ENCODE measurements at regions not wholly inside any gene's neighbourhood (a gene's known extent, or its start where the extent isn't known, plus 50 kb on each side); places are given as distances from the start of the nearest gene placed in this dataset.

- TF ChIP-seq POLR2A (IDR thresholded peaks at IDR 0.05; ENCODE audit: borderline replicate concordance, extremely low read depth, insufficient read depth, insufficient read length), result no peak
- no peak for TF ChIP-seq CTCF (IDR thresholded peaks at IDR 0.05 in 2 of 3, conservative IDR thresholded peaks at IDR 0.05 in 1 of 3; ENCODE audit: borderline replicate concordance in 1 of 3, insufficient read depth in 1 of 3, low read depth in 2 of 3, low read length in 2 of 3)
- no peak for TF ChIP-seq EZH2 (IDR thresholded peaks at IDR 0.05)
- TF ChIP-seq REST (IDR thresholded peaks at IDR 0.05; ENCODE audit: low read depth), result no peak
- TF ChIP-seq SIN3A (IDR thresholded peaks at IDR 0.05; ENCODE audit: low read depth), result no peak
- no peak for TF ChIP-seq TCF7L2 (IDR thresholded peaks at IDR 0.05; ENCODE audit: borderline replicate concordance, extremely low read depth, insufficient read depth, insufficient read length)
- no peak for TF ChIP-seq POLR2AphosphoS5 (IDR thresholded peaks at IDR 0.05; ENCODE audit: low read depth, low read length)
- TF ChIP-seq SP1 (IDR thresholded peaks at IDR 0.05; ENCODE audit: low read depth), result no peak
These were observed 1337.9 kb upstream of the EPHA6 start for GRCh38 chr3:95476534-95476933.
